ENCODE measurements at regions not wholly inside any gene's neighbourhood (a gene's known extent, or its start where the extent isn't known, plus 50 kb on each side); places are given as distances from the start of the nearest gene placed in this dataset.
"Not testable (repeated sequence)": the region's sequence is repeated elsewhere in the genome, so short reads cannot be mapped to it uniquely, and the experiment has no call there.

DNA sequence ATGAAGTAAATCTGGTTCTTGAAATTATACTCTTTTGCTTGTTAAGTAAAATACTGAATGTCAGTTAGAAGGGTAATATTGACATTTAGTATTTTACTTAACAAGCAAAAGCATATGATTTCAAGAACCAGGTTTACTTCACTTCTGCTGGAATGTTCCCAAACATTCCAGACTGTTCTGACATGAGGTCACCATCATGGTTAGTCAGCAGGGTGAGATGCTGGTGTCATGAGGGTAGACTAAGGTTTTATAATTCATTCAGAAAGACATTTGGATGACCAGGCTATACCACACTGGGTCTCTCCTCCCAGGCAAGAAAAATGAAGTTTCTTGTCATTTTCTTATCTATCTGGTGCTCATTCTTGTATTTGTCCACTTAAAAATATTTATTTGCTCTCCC, 414.4 kb upstream of the MMS22L start:
- DNase-seq: no peak

DNA sequence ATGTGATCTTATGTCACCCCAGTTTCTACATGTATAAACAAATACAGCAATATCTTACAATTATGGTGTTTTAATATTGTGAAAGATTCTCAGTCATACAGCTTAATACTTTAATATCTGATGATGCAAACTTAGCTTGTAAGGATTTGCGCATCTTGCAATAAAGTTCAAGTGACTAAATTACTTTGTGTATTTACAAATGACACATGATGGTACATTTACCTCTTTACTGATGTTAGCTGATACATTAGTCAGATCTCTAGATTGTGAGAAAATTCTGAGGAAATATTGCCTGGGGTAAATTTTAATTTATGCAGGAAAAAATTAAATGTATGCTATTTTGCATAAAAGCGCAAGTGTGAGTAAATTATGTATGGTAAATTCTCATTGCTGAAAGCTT, 418.8 kb upstream of the MMS22L start:
- no peak for DNase-seq

DNA sequence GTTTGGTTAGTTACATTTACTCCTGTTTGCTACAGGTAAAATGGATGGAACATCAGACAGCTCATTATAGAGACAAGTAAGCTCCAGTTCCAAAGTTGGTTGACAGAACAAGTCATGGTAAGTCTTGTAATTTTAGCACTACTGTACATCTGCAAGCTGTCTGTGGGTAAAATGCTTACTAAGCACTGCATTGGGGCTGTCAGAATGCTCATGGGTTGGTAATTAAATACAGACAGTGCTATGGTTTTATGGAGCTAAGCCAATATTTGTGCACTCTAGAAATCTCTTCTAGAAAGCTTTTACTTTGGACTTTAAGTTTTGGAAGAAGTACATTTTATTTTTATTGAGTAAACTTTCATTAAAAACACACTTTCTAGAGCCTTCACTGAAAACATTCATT, 419.2 kb upstream of the MMS22L start:
- no peak for DNase-seq

DNA sequence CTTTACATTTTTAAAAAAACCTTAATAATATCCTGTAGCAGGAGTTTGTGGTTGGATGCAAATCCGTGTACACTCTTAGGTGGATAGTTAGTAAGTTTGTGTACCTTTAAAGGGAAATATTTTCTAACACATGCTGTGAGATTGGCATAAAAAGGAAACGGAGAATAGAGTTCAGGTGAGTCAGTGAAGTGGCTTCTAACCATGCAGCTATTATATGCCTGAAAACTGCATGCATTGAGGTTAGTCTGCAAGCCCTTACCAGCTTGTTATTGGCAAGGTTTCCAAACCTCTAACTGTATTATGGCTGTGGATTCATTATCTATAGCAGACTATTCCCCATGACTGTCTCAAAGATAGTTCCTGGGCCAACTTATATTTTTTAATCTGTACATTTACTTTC, 420.6 kb upstream of the MMS22L start:
- DNase-seq: peak; percentile 61

DNA sequence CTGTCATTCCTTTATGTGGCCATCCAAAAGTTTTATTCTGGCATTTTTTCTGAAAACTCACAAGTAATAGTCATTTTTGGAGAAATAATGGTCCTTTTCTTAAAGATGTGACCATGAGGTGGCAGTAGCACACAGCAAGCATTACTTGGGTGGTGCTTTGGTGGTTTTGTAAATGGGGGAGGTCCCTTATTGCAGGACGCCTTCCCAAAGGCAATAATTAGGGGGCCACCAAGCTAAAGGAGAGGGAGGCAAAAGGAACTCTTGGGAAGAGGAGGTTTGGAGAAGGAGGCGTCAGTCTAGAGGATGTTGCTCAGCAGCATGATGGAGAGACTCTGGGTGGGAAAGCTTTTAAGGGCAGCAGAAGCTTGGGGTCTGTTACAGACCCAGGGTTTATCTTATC, 422.6 kb upstream of the MMS22L start:
- DNase-seq: no peak

DNA sequence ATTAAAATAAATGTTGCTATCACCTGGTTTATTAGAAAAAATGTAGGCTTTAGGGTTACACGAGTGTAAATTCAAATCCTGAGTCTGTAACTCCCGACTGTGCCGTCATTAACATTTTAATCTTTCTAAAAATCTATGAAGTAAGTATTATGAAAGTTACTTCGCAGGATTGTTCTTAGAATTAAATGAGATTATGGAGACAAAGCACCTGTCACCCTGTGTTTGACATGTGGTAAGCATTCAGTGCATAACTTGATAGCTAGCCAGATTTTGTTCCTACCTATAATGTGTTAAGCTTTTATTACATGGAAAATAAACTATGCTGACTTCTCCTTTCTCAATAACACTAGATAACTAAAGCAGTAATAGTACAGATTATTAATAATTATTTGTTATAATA, 429.7 kb upstream of the MMS22L start:
- DNase-seq: no peak

DNA sequence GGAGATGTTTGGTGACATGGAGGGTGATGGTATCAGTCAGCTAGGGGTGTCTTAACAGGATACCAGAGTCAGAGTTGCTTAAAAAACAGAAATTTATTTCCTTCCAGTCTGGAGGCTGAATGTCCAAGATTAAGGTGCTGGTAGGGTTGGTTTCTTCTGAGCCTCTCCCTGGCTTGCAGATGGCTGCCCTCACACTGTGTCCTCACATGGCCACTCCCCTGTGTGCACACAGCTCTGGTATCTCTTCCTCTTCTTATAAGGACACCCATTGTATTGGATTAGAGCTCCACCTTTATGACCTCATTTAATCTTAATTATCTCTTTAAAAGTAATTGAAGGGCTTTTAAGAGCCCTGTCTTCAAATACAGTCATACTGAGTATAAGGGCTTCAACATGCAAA, 431.8 kb upstream of the MMS22L start:
- DNase-seq: no peak

DNA sequence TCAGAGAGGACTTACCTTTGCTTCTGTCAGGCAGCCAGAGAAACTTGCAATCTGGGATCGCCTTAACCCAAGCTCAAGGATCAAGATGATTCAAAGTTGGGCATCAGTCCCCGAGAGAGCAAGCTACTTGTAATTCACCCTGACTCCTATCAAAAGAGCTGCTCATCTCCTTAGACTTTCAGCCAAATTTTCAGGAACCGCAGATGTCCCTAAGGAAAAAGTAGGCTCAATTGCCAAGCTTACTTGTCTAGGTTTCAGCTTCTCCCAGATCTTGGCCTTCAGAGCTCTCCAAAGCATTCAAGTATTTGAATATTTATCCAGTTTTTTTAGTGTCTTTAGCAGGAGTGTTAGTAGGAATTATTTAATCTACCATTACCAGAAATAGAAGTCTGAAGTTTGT, 434.1 kb upstream of the MMS22L start:
- DNase-seq: no peak

DNA sequence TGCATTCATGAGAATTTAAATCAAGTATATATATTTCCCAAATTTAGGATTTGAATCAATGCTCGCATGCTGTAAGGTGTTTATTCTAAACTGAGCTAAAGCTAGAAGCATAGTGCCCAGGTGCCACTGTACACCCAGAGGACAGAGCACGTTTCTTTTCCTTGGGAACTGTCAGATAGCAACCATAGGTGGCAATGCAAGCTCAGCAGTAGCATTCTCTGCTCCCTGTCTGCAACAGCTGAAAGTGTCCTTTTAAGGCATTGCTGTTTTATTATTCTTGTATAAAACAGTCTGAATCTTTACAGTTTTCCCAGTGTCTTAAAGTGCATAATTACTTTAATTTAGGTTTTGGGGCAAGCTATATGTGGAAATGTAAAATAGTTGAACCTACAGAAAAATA, 443.4 kb upstream of the MMS22L start:
- DNase-seq: peak; percentile 23

DNA sequence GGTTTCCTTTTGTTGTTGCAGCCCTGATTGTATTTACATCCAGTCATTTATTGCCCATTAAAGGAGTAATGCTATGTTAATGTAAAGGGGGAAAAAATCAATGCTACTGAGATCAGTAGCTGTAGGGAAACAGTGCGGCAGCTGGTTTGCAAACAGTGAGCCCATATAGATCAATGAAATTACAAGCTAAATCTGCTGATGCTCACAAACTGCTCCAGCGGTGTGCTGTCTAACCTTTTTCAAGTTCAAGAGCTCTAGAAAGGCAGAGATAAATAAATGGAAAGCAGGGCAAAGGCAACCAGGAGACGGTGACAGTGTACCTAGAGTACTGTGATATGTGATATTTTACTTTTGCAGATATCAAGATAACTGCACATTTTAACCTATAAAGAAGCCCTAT, 449.0 kb upstream of the MMS22L start:
- DNase-seq: no peak

DNA sequence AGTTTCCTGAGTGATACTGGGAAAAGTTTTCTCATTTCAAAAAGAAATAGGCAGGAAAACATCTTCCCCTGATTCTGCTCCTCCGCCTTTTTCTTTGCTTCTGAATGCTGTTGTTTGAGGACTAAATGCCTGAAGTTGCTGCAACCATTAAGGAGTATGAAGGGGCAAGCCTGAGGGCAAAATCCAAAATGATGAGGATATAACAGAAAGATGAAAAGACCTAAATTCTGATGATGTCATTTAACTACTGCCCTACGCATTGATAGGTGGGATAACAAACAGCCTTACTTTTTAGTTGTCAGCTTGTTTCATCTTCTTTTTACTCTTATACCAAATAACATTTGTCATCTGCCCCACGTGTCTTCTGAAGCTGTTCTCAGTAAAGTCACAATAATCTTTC, 474.6 kb upstream of the MMS22L start:
- no peak for DNase-seq

DNA sequence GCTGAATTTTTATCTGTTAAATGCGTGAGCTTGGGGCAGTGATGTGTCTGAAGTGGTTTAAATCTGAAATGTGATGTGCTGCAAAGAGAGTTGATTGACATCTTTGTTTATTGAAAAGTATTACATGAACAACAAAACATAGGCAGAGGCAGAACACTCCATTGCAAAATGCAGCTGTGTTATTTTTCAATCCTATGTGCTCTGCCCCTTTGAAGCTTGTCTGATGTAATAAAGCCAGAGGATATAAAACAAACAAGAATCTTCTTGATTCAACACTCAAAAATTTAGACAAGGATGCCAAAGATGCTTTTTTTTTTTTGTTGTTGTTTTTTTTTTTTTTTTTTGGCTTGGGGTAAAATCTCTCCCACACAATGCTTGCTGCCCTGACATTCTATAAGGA, 482.4 kb upstream of the MMS22L start:
- DNase-seq: no peak

DNA sequence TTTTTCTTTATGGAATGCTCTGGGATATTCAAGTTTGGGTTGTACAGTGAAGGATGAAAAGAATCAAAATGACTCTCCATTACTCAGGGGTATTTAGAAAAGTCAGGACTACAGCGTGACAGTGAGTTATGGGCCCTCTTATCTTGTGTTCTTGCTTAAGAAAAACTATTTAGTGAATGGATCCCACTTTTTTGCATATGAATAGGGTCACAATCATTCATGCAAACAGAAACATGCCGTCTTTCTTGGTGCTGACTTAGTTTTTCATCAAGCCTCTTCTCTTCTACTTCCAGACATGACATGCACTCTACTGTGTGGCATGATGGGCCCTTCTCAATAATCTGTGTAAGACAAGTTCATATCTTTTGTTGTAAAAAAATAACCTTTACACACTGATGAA, 488.4 kb upstream of the MMS22L start:
- DNase-seq: no peak

DNA sequence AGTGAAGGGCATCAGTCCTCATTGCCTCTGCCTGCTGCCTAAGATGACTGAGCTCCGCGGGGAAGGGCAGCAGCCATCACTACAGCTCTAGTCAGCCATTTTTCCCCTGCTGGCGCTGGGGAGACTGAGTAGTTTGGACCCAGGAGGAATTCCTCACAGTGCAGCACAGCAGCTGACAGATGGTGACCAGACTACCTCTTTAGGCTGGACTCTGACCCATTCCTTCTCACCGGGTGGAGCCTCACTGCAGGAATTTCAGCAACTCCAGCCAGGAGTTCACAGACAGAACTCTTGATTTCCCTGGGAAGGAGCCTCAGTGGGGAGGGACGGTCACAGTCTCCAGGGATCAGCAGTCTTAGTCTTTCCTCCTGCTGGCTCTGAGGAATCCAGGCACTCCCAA, 492.0 kb upstream of the MMS22L start:
- no peak for DNase-seq

DNA sequence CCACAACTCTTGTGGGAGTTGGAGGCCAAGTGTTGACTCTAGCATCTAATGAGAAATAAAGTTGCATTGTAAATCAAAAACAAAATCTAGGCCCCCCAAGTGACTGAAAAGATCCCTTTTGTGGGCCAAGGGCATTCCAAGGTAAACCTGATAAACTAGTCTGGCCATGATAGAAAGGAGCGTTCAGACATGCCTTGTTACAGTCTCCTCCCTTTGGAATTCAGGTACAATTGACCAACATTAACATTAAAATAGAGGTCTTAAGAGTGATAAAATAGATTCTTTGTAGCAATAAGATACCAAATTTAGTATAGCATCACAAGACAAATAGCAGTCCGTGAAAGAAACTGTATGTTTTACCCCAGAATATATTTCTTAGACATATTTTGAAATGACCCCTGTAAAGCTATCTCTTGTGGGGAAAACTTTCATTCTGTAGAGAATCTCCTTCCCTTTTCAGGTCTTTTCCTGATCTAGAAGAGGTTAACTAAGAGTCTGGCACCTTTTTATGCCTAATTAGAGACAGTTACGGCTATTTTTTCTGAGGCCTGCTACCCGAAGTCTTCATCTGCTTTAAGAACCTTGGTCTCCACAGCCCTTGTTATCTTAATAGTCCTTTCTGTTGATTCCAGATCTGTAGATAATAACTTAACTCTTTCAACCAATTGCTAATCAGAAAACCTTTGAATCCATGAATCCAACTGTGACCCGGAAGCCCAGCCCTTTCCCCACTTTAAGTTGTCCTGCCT, 495.4 kb upstream of the MMS22L start:
- no peak for DNase-seq

DNA sequence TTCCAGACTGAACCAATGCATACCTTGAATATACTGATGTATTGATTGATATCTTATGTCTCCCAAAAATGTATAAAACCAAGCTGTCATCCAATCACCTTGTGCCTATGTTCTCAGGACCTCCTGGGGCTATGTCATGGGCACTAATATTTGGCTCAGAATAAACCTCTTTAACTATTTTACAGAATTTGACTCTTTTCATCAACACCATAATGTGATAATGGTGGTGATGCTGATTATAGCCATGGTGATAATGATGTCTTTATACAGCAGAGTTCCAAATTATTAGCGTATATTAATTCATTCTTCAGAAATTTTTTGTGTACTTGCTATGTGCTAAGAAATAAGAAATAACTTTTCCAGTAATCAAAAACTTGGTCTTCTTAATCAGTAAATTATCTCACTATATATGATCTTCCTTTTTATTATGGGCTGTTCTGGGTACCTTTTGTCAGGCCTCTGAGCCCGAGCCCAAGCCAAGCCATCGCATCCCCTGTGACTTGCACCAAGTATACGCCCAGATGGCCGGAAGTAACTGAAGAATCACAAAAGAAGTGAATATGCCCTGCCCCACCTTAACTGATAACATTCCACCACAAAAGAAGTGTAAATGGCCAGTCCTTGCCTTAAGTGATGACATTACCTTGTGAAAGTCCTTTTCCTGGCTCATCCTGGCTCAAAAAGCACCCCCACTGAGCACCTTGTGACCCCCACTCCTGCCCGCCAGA, 496.2 kb upstream of the MMS22L start:
- not testable (repeated sequence) for DNase-seq

DNA sequence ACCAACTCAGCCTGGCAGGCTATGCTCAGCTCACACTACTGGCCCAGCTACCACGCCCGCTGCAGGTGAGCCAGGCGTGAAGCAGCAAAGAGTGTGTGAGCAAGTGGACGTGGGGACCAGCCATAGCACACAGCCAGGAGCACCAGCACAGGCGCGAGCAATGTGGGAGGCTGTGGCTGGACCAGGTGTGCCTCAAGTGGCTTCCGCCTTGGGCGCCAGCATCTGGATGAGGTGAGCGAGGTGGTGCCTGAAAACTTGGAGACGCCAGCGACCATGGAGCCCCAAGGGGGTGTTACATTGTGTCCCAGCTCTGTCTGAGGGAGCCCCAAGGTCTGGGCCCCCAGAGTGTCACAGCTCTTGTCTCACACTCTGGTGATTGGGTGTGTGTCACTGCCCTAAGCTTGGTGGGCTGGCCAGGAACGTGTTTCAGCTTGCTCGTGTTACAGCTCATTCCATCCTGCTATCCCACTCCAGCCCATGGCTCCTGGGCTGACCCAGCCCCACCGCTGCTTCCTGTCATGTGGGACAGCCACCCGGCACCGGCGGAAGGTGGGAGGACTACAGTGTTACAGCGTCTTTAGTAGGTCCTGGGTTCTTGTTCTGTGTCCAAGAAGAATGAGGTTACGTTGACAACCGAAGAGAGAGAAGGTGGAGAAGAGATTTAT, 508.0 kb upstream of the MMS22L start:
- no peak for DNase-seq

DNA sequence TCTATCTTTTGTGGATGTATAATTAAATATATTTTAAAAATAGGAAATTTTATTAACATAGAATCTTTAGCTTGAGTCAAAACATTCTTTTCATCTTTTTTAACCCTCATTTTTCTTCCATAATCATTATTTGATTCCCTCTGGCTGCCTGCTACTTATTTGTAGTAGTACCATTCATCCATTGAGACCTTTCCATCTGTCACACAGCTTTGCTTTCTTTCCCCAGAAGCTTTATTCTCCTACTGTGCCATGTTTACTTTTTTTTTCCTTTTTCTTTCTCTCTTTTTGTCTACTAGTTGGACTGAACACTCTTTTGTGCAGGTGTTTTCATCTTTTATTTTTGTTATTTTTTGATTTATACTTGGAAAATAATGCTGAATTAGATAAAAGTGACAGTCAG, 522.6 kb upstream of the MMS22L start:
- peak; percentile 29 for DNase-seq

DNA sequence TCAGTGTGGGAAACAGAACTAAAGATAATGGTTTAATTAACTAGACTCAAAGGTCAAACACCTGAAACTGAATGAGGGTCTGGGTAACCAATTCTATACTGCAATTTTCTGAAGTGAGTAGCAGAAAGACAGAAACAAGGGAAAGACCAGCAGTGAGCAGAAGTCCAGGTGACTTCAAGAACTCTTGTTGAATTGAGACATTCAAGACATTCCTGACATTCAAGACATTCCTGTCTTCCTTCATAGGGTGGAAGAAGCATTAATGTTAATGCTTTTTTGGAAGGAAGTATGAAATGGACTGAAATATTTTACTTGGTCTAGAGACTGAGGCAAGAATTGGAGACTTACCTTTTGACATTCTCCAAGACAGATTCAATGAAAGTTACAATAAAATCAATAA, 529.9 kb upstream of the MMS22L start:
- DNase-seq: no peak

DNA sequence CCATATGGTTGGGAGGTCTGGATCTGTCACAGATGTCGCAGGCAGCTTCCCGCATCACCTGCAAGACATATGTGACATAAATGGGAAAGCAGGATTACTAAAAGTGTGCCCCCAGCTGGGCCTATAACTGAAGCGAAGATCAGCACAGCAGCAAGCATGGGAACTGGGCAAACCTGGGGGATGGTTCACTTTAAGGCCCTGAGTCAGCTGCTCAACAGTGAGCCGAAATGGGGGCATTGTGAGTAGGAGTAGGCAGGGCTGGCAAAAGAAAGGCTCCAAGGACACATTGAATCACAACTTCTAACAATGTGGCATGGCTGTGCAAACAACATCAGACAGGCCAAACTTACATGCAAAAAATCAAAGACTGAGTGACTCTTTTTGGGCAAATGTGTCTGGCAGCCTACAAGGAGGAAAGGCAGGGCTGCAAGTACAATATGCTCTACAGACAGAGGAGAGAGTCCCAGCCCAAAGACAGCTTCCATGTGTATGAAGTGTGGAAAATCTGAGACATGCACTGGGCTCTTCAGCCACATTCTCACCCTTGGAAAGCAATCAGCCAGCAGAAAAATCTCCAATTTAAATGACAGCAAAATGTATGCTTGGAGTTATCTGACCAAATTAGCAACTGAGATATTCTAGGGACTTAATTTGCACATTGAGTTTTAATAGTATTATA, 531.0 kb upstream of the MMS22L start:
- no peak for DNase-seq

DNA sequence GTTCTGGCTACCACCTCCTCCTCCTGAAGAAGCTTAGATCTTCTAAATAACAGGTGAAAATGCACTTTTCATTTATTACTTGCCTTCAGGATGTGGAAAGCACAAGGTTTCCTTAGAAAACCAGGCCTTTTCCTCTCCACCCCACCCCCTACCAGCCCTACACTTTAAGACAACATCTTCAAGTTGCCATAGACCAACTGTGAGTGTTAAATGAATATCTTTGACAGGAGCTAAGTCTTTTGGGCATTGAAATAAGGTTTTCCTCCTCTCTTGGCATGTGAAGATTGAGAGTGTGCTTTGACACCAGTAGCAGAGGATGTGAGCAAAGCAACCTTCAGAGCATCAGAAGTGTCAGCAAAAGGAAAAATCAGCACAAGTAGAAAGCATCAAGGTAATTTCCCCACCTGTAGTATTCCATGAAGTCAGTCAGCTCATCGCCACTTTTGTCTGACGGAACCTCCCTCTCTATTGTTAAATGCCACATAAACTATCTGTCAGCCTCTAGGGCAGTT, 532.3 kb upstream of the MMS22L start:
- DNase-seq: peak; percentile 7

DNA sequence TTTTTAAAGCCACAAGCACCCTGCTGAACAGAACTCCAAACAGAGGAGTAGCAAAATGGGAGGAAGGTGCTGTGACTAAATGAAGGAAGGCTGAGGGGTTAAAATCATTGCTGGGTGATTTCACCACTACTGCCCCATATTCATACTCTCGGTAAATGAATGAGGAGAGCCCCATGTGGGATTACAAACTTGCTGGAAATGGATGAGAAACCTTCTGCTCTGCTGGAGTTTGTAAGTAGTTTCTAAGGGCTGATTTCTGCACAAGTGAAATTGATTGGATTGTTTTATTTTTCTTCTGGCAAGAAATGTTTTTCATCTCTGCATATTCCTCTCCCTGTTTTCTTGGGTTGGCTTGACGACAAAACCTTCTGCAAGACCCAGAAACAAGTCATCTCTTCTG, 533.5 kb upstream of the MMS22L start:
- DNase-seq: no peak

DNA sequence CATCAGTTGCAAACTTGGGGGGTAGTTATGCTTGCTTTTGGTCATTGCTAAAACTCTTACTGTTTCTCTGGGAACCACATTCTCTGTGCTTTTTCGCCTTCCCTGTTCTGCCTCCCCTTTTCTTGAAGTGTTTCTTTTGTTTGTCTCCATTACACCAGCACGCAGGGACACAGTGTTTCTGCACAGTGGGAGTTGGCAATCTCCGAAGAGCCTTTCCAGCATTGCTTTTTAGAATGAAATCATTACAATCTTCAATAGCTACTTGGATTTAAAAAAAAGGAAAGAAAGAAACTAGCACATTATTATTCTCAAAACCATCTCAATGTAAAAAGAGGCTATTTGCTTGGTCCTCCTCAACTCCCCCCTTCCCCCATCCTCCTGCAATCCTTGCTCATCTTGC, 536.7 kb upstream of the MMS22L start:
- DNase-seq: no peak

DNA sequence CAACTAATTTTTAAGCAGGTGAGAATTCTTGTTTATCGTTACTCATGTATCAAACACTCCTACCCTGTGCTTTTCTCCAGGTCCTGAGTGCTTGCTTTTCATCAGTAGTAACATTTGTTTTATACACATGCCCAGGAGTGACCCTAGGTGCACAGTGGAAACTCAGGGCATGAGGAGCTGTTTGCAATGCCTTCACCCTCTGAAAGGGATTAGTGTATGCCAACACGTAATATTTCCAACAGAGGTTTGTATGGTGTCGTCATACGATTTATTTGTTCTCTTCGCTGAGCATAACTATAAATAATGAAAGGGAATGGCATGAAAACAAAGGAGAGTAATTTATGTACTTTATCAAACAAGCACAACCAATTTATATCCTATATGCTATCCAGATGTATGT, 537.4 kb upstream of the MMS22L start:
- no peak for DNase-seq
